ENCODE measurements at regions not wholly inside any gene's neighbourhood (a gene's known extent, or its start where the extent isn't known, plus 50 kb on each side); places are given as distances from the start of the nearest gene placed in this dataset.
A peak's percentile ranks its signal among the peaks of the same experiment; 100 is the strongest.

GRCh38 chr5:10009802-10010201, 239.9 kb downstream of the ATPSCKMT start:
- Histone ChIP-seq H3K36me3 (no peaks in the 10 kb centered on the region), H2AFZ (replicated peaks) (no peak overlapping the region), H3K4me2 (no peak overlapping the region), H3F3A (ENCODE audit: low read depth) (no peaks in the 10 kb centered on the region), H3K27me3 (no peaks in the 10 kb centered on the region), H3K79me2 (ENCODE audit: low read depth) (no peaks in the 10 kb centered on the region), H3K9ac (no peak overlapping the region), H3K4me1 (no peaks in the 10 kb centered on the region), H4K20me1 (ENCODE audit: low read depth) (no peaks in the 10 kb centered on the region), H3K9me3 (ENCODE audit: low read depth) (no peaks in the 10 kb centered on the region), H3K4me3 (no peak overlapping the region), H3K27ac (no peak overlapping the region)
- no peak for DNase-seq (ENCODE audit: low spot score)
- Mint-ChIP-seq H3K36me3 (no peaks in the 10 kb centered on the region), H3K9me3 (peaks cover 9% of the 10 kb centered on the region), H3K27ac (no peak overlapping the region), H3K4me3 (no peak overlapping the region), H3K4me1 (no peaks in the 10 kb centered on the region), H3K27me3 (ENCODE audit: insufficient read depth, low read depth) (peaks cover 2% of the 10 kb centered on the region)
- TF ChIP-seq CTCF (IDR thresholded peaks at IDR 0.05) (no peak), EZH2 (IDR thresholded peaks at IDR 0.05) (no peak), EZH2phosphoT487 (IDR thresholded peaks at IDR 0.05) (no peak)

- H3K9me3 Mint-ChIP-seq, result peaks cover 15% of the 10 kb centered on the region
- peaks cover 3% of the 10 kb centered on the region for H3K27me3 Mint-ChIP-seq (ENCODE audit: insufficient read depth, low read depth)
- Histone ChIP-seq H3K27ac (no peak overlapping the region), H3K9ac (no peak overlapping the region), H3K79me2 (ENCODE audit: low read depth) (no peaks in the 10 kb centered on the region), H2AFZ (replicated peaks) (no peak overlapping the region), H3K4me1 (peaks cover 5% of the 10 kb centered on the region), H3K9me3 (ENCODE audit: low read depth) (no peaks in the 10 kb centered on the region), H3F3A (ENCODE audit: low read depth) (no peaks in the 10 kb centered on the region), H3K36me3 (no peaks in the 10 kb centered on the region), H3K4me3 (no peak overlapping the region), H4K20me1 (ENCODE audit: low read depth) (no peaks in the 10 kb centered on the region), H3K27me3 (no peaks in the 10 kb centered on the region), H3K4me2 (no peak overlapping the region)
- no peaks in the 10 kb centered on the region for H3K36me3 Mint-ChIP-seq
- no peak overlapping the region for H3K4me3 Mint-ChIP-seq
- no peak overlapping the region for H3K27ac Mint-ChIP-seq
- peaks cover 2% of the 10 kb centered on the region for H3K4me1 Mint-ChIP-seq
- DNase-seq (ENCODE audit: low spot score), result peak; percentile 4
- TF ChIP-seq CTCF (IDR thresholded peaks at IDR 0.05) (no peak), EZH2 (IDR thresholded peaks at IDR 0.05) (no peak), EZH2phosphoT487 (IDR thresholded peaks at IDR 0.05) (no peak)
Measured at GRCh38 chr5:9987101-9987500, 262.6 kb downstream of the ATPSCKMT start.

- H3K36me3 Mint-ChIP-seq, result no peaks in the 10 kb centered on the region
- Histone ChIP-seq H3K27me3 (no peaks in the 10 kb centered on the region), H2AFZ (replicated peaks) (peak overlapping the region; percentile 30), H3F3A (ENCODE audit: low read depth) (no peaks in the 10 kb centered on the region), H4K20me1 (ENCODE audit: low read depth) (no peaks in the 10 kb centered on the region), H3K79me2 (ENCODE audit: low read depth) (no peaks in the 10 kb centered on the region), H3K4me3 (no peak overlapping the region), H3K4me1 (peaks cover 10% of the 10 kb centered on the region), H3K9ac (no peak overlapping the region), H3K9me3 (ENCODE audit: low read depth) (no peaks in the 10 kb centered on the region), H3K27ac (no peak overlapping the region), H3K36me3 (no peaks in the 10 kb centered on the region), H3K4me2 (peak overlapping the region; percentile 27)
- no peak for TF ChIP-seq EZH2phosphoT487 (IDR thresholded peaks at IDR 0.05)
- no peaks in the 10 kb centered on the region for H3K27me3 Mint-ChIP-seq (ENCODE audit: insufficient read depth, low read depth)
- DNase-seq (ENCODE audit: low spot score), result no peak
- no peaks in the 10 kb centered on the region for H3K4me1 Mint-ChIP-seq
- no peak overlapping the region for H3K4me3 Mint-ChIP-seq
- H3K27ac Mint-ChIP-seq, result no peak overlapping the region
- H3K9me3 Mint-ChIP-seq, result no peaks in the 10 kb centered on the region
Measured at GRCh38 chr5:9977070-9977469, 272.6 kb downstream of the ATPSCKMT start.

GRCh38 chr5:9976621-9977020, 273.1 kb downstream of the ATPSCKMT start:
- Histone ChIP-seq H3K9me3 (ENCODE audit: low read depth) (no peaks in the 10 kb centered on the region), H3K27ac (no peak overlapping the region), H3K4me3 (no peak overlapping the region), H3K36me3 (no peaks in the 10 kb centered on the region), H2AFZ (replicated peaks) (peak overlapping the region; percentile 30), H3F3A (ENCODE audit: low read depth) (no peaks in the 10 kb centered on the region), H4K20me1 (ENCODE audit: low read depth) (no peaks in the 10 kb centered on the region), H3K79me2 (ENCODE audit: low read depth) (no peaks in the 10 kb centered on the region), H3K27me3 (no peaks in the 10 kb centered on the region), H3K9ac (no peak overlapping the region), H3K4me2 (peak overlapping the region; percentile 27), H3K4me1 (peaks cover 10% of the 10 kb centered on the region)
- TF ChIP-seq EZH2 (IDR thresholded peaks at IDR 0.05) (no peak), EZH2phosphoT487 (IDR thresholded peaks at IDR 0.05) (no peak), CTCF (IDR thresholded peaks at IDR 0.05) (no peak)
- DNase-seq (ENCODE audit: low spot score), result no peak
- no peaks in the 10 kb centered on the region for H3K4me1 Mint-ChIP-seq
- no peak overlapping the region for H3K4me3 Mint-ChIP-seq
- H3K27ac Mint-ChIP-seq, result no peak overlapping the region
- H3K36me3 Mint-ChIP-seq, result no peaks in the 10 kb centered on the region
- H3K27me3 Mint-ChIP-seq (ENCODE audit: insufficient read depth, low read depth), result no peaks in the 10 kb centered on the region
- no peaks in the 10 kb centered on the region for H3K9me3 Mint-ChIP-seq

Data from neural progenitor cell (in vitro differentiated cells).